Activated T-cell treated with anti-CD3 and anti-CD28 coated beads, Interleukin-2, amount 50 U/mL, for 24 hours (primary cell): ENCODE measurements at regions not wholly inside any gene's neighbourhood (a gene's known extent, or its start where the extent isn't known, plus 50 kb on each side); places are given as distances from the start of the nearest gene placed in this dataset.

Source experiments
- DNase-seq: peaks from one replicate; pipeline ENCODE4 v3.0.0-alpha.2; 2020
- H3K27ac Mint-ChIP-seq: 2 replicates; pipeline ENCODE4 v1.8.0; 2020; ENCODE audit warnings: mild to moderate bottlenecking, mixed read lengths
- H3K27me3 Mint-ChIP-seq: 2 replicates; pipeline ENCODE4 v1.8.0; 2020; ENCODE audit warnings: mixed read lengths
- H3K36me3 Mint-ChIP-seq: 2 replicates; pipeline ENCODE4 v1.8.0; 2020; ENCODE audit warnings: low read depth, mixed read lengths
- H3K4me1 Mint-ChIP-seq: 2 replicates; pipeline ENCODE4 v1.8.0; 2020; ENCODE audit warnings: low read depth, mixed read lengths
- H3K4me3 Mint-ChIP-seq: 2 replicates; pipeline ENCODE4 v1.8.0; 2020; ENCODE audit warnings: mild to moderate bottlenecking, moderate library complexity, mixed read lengths
- H3K9me3 Mint-ChIP-seq: 2 replicates; pipeline ENCODE4 v1.8.0; 2020; ENCODE audit warnings: mixed read lengths

DNA sequence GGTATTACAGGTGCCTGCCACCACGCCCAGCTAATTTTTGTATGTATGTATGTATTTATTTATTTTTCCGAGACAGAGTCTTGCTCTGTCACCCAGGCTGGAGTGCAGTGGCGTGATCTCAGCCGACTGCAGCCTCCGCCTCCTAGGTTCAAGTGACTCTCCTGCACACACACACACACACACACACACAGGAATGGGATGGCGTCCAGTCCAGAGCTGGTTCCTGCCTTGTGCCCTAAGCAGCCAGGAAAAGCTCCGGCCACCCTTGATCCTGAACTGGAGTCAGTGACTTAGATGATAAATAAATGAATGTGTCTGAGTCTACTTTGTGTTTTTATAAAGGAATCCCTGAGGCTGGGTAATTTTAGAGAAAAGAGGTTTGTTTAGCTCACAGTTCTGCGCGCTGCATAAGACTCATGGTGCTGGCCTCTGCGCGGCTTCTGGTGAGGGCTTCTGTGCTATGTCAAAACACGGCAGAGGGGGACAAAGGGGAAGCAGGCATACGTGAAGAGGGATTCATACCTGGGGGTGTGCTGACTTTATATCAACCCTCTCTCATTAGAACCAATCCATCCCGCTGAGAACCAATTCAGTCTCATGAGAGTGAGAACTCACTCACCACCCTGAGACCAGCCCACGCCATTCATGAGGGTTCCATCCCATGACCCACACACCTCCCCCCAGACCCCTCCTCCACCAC lies 59.7 kb upstream of the PHLPP1 start:
- Mint-ChIP-seq H3K27ac (no peak overlapping the region), H3K9me3 (no peaks in the 10 kb centered on the region), H3K27me3 (peaks cover 3% of the 10 kb centered on the region), H3K4me3 (no peak overlapping the region), H3K4me1 (no peaks in the 10 kb centered on the region), H3K36me3 (no peaks in the 10 kb centered on the region)
- no peak for DNase-seq

DNA sequence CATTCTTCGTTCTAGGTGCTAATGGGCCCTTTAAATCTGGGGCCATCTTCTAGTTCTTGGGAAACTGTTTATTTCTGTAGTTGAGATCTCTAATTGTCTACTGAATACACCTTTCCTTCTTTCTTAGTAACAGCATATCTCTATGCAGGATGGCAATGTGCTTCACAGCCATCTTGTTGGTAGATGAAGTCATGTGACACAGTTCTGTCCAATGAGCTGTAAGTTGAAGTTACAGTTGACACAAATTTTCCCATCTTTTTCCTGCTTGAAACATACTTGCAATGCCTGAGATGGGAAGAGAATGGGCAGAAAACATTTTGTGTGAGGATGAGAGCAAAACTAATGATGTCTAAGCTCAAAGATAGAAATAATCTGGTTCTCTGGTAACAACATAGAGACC lies 57.3 kb upstream of the PHLPP1 start:
- Mint-ChIP-seq H3K27me3 (peaks cover 3% of the 10 kb centered on the region), H3K4me1 (no peaks in the 10 kb centered on the region), H3K27ac (no peak overlapping the region), H3K9me3 (no peaks in the 10 kb centered on the region), H3K4me3 (no peak overlapping the region), H3K36me3 (no peaks in the 10 kb centered on the region)
- no peak for DNase-seq

DNA sequence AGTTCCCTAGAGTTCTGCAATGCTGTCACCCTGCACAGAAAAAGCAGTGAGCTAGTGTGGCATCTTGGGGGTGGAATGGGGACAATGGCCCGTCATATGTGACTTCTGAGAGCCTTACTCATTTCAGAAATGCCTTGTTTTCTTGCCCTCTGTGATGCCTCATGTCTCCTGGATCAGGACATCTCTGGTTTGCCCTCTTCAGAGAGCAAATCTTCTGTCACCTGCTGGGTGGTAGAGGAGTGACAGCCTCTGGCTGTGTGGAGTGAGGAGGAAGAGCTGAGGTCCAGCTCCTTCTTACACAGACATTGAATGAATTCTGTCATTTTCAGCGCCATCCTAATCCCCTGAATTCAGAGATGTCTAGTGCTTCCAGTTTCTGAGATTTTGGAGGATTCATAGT lies 55.6 kb upstream of the PHLPP1 start:
- Mint-ChIP-seq H3K27ac (no peak overlapping the region), H3K9me3 (no peaks in the 10 kb centered on the region), H3K36me3 (no peaks in the 10 kb centered on the region), H3K4me3 (no peak overlapping the region), H3K4me1 (no peaks in the 10 kb centered on the region), H3K27me3 (no peaks in the 10 kb centered on the region)
- DNase-seq = no peak

DNA sequence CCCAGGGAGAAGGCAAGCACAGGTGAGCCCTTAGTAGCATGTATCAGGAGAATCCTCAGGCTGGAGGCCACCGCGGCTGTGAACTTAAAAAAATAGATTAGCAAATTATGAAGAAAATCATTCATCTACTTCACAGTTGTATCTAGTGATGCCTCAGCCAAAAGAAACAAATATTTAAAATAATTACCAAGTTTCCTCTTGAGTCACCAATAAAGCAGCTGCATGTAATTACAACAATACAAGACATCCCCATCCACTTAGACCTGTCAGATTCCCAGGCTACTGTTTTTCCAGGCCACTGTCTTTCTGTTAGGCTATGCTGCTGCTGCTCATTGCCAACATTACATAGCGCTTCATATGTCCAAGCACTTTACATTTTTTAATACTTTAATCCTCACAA lies 54.6 kb upstream of the PHLPP1 start:
- H3K36me3 Mint-ChIP-seq = no peaks in the 10 kb centered on the region
- H3K9me3 Mint-ChIP-seq = no peaks in the 10 kb centered on the region
- H3K27me3 Mint-ChIP-seq = no peaks in the 10 kb centered on the region
- no peak overlapping the region for H3K4me3 Mint-ChIP-seq
- no peak for DNase-seq
- H3K27ac Mint-ChIP-seq = no peak overlapping the region
- no peaks in the 10 kb centered on the region for H3K4me1 Mint-ChIP-seq

DNA sequence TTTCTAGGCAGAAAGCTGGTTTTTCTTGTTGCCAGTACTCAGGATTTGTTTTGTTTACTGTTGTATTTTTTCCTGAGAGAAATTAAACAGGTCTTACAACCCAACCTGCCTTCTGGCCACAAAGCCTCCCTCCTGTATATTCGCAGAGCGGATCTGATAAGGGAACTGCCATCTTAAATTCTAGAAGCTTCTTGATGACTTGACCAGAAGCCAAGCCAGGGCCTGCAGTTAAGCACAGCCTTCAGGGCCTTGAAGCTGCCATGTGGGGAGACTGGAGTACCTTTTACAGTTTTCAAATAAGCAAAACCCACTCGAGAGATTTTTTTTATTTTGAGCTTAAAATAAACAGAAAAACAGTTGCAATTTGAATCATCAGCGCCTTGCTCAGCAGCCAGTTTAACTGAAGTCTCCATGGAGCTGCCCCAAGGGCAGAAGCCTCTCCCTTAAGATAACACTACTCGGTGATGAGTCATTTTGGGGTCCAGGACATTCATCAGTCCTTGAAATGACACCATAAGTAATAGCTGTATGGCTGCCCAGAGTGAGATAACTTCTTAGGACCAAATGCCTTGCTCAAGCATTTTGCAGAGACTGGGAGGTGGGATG lies 51.5 kb upstream of the PHLPP1 start:
- no peak for DNase-seq
- no peaks in the 10 kb centered on the region for H3K9me3 Mint-ChIP-seq

DNA sequence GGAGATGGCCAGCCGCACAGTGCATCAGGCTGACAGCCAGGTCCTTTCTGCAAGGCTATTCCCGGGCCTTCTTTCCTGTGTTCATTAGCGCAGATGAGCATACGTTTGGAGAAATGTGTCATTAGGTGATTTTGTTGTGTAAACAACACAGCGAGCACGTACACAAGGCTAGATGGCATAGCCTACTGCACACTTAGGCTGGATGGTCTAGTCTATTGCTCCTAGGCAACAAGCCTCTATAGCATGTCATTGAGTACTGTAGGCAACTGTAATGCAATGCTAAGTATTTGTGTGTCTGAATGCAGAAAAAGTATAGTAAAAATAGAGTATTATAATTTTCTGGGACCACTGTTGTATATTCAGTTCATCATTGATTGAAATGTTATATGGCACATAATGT lies 50.9 kb upstream of the PHLPP1 start:
- no peaks in the 10 kb centered on the region for H3K36me3 Mint-ChIP-seq
- no peaks in the 10 kb centered on the region for H3K9me3 Mint-ChIP-seq
- DNase-seq = no peak
- no peak overlapping the region for H3K4me3 Mint-ChIP-seq
- no peak overlapping the region for H3K27ac Mint-ChIP-seq
- no peaks in the 10 kb centered on the region for H3K27me3 Mint-ChIP-seq
- peaks cover 4% of the 10 kb centered on the region for H3K4me1 Mint-ChIP-seq

More for the DNA sequence above, 51.5 kb upstream of the PHLPP1 start:
- no peaks in the 10 kb centered on the region for H3K36me3 Mint-ChIP-seq
- no peak overlapping the region for H3K27ac Mint-ChIP-seq
- H3K27me3 Mint-ChIP-seq = no peaks in the 10 kb centered on the region
- H3K4me1 Mint-ChIP-seq = no peaks in the 10 kb centered on the region
- H3K4me3 Mint-ChIP-seq = no peak overlapping the region

DNA sequence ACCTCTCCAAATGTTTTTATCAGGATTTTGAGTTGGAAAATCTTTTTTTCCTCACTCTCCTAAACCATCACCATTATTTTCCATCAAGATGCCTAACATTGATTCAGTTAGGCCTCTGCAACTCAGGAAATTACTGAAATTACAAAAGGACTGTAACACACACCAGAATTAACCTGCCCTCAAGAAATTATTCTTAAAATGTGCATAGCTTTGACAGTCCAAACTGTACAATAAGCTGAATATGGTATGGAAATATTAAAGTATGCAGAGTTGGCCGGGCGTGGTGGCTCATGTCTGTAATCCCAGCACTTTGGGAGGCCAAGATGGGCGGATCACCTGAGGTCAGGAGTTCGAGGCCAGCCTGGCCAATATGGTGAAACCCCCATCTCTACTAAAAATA lies 50.2 kb upstream of the PHLPP1 start:
- H3K4me1 Mint-ChIP-seq = peaks cover 10% of the 10 kb centered on the region
- H3K27ac Mint-ChIP-seq = no peak overlapping the region
- H3K4me3 Mint-ChIP-seq = no peak overlapping the region
- no peaks in the 10 kb centered on the region for H3K27me3 Mint-ChIP-seq
- DNase-seq = no peak
- H3K9me3 Mint-ChIP-seq = no peaks in the 10 kb centered on the region
- H3K36me3 Mint-ChIP-seq = no peaks in the 10 kb centered on the region
